GM23338 (cell line): ENCODE measurements at regions not wholly inside any gene's neighbourhood (a gene's known extent, or its start where the extent isn't known, plus 50 kb on each side); places are given as distances from the start of the nearest gene placed in this dataset.

ENCODE experiments used
- ATAC-seq: fragments of 200-7000 bp; cut with Tn5 transposase; 3 replicates; pipeline ENCODE4 v1.9.1; 2020
- DNase-seq: peaks from one replicate; pipeline ENCODE4 v3.0.0-alpha.2; 2015; ENCODE audit warnings: low spot score
- H2AFZ ChIP-seq: fragments of 200-600 bp; sonication (generic); 2 replicates; pipeline ENCODE4 v1.8.0; 2016; ENCODE audit warnings: antibody characterized with exemption, mild to moderate bottlenecking, moderate library complexity
- H3F3A ChIP-seq: fragments of 200-600 bp; sonication (generic); replicated peaks from 2 replicates; pipeline ENCODE4 v1.8.0; 2017; ENCODE audit warnings: antibody characterized with exemption, mixed run types, low read depth
- H3K27ac ChIP-seq: fragments of 200-600 bp; sonication (generic); 2 replicates; pipeline ENCODE4 v1.6.1; 2016; ENCODE audit warnings: low read depth
- H3K27me3 ChIP-seq: fragments of 200-600 bp; sonication (generic); 2 replicates; pipeline ENCODE4 v1.8.0; 2016; ENCODE audit warnings: mild to moderate bottlenecking, mixed run types, moderate library complexity; ENCODE audit not compliant: insufficient read depth
- H3K36me3 ChIP-seq: fragments of 200-600 bp; sonication (generic); 2 replicates; pipeline ENCODE4 v1.8.0; 2016; ENCODE audit warnings: mild to moderate bottlenecking; ENCODE audit not compliant: insufficient read depth
- H3K4me1 ChIP-seq: fragments of 200-600 bp; sonication (generic); 2 replicates; pipeline ENCODE4 v1.8.0; 2016; ENCODE audit warnings: mild to moderate bottlenecking, moderate library complexity; ENCODE audit not compliant: insufficient read depth
- H3K4me2 ChIP-seq: fragments of 200-600 bp; sonication (generic); 2 replicates; pipeline ENCODE4 v1.7.1; 2017; ENCODE audit warnings: mixed run types
- H3K4me3 ChIP-seq: fragments of 200-600 bp; sonication (generic); 2 replicates; pipeline ENCODE4 v1.6.1; 2016; ENCODE audit warnings: mixed run types
- H3K79me2 ChIP-seq: fragments of 200-600 bp; sonication (generic); replicated peaks from 2 replicates; pipeline ENCODE4 v1.8.0; 2017; ENCODE audit warnings: mild to moderate bottlenecking; ENCODE audit not compliant: insufficient read depth
- H3K9me2 ChIP-seq: fragments of 200-600 bp; sonication (generic); 2 replicates; pipeline ENCODE4 v1.8.0; 2017; ENCODE audit not compliant: insufficient read depth
- H4K20me1 ChIP-seq: fragments of 200-600 bp; sonication (generic); replicated peaks from 2 replicates; pipeline ENCODE4 v1.8.0; 2017; ENCODE audit warnings: mild to moderate bottlenecking; ENCODE audit not compliant: insufficient read depth
- H3K27ac Mint-ChIP-seq: 2 replicates; pipeline ENCODE4 v1.8.0; 2020; ENCODE audit warnings: inconsistent platforms, mild to moderate bottlenecking, moderate library complexity, mixed read lengths
- H3K27me3 Mint-ChIP-seq: 3 replicates; pipeline ENCODE4 v1.8.0; 2022; ENCODE audit warnings: low read depth, mild to moderate bottlenecking, moderate library complexity, mixed read lengths, inconsistent platforms; ENCODE audit not compliant: insufficient read depth, poor library complexity
- H3K36me3 Mint-ChIP-seq: 3 replicates; pipeline ENCODE4 v1.8.0; 2021; ENCODE audit warnings: low read depth, mild to moderate bottlenecking, inconsistent platforms, moderate library complexity, mixed read lengths
- H3K4me1 Mint-ChIP-seq: 3 replicates; pipeline ENCODE4 v1.8.0; 2020; ENCODE audit warnings: mild to moderate bottlenecking, inconsistent platforms, mixed read lengths
- H3K4me3 Mint-ChIP-seq: 3 replicates; pipeline ENCODE4 v1.8.0; 2021; ENCODE audit warnings: moderate library complexity, mild to moderate bottlenecking, inconsistent platforms, mixed read lengths
- H3K9me3 Mint-ChIP-seq: 3 replicates; pipeline ENCODE4 v1.8.0; 2020; ENCODE audit warnings: moderate library complexity, mild to moderate bottlenecking, inconsistent platforms, mixed read lengths
- CTCF ChIP-seq, 2 experiments: fragments of 200-600 bp in 1 of 2; sonication (generic) in 1 of 2; conservative IDR thresholded peaks; 2 replicates each; pipeline versions ENCODE4 v1.5.1 to v1.6.1; 2016 to 2017; ENCODE audit warnings: antibody characterized with exemption in 2 of 2, low read depth in 2 of 2, mild to moderate bottlenecking in 2 of 2, moderate library complexity in 1 of 2
- EZH2 ChIP-seq: fragments of 200-600 bp; sonication (generic); IDR thresholded peaks from one replicate; pipeline ENCODE4 v1.8.0; 2017; ENCODE audit warnings: antibody characterized with exemption, mild to moderate bottlenecking, low read depth; ENCODE audit not compliant: unreplicated experiment
- EZH2phosphoT487 ChIP-seq: fragments of 200-600 bp; sonication (generic); IDR thresholded peaks from one replicate; pipeline ENCODE4 v1.8.1; 2018; ENCODE audit warnings: antibody characterized with exemption; ENCODE audit not compliant: unreplicated experiment
- JUNB ChIP-seq: IDR thresholded peaks from one replicate; pipeline ENCODE4 v1.6.1; 2016; ENCODE audit warnings: antibody characterized with exemption; ENCODE audit not compliant: unreplicated experiment
- STAT1 ChIP-seq: IDR thresholded peaks from one replicate; pipeline ENCODE4 v1.6.1; 2016; ENCODE audit warnings: antibody characterized with exemption; ENCODE audit not compliant: unreplicated experiment
- ZNF114 ChIP-seq: fragments of 250-450 bp; sonication (Bioruptor Pico); IDR thresholded peaks from 2 replicates; pipeline ENCODE4 v1.5.0; 2020; ENCODE audit warnings: mild to moderate bottlenecking, moderate library complexity
- TF ChIP-seq, protein P1 (sequence below): fragments of 250-450 bp; sonication (Bioruptor Pico); IDR thresholded peaks from 2 replicates; pipeline ENCODE4 v1.5.0; 2020; ENCODE audit warnings: mild to moderate bottlenecking, moderate library complexity
- TF ChIP-seq, protein P2 (sequence below): IDR thresholded peaks from 2 replicates; pipeline ENCODE4 v1.6.1; 2016; ENCODE audit warnings: antibody characterized with exemption
- TF ChIP-seq, protein P3 (sequence below): IDR thresholded peaks from one replicate; pipeline ENCODE4 v1.6.1; 2018; ENCODE audit warnings: antibody characterized with exemption; ENCODE audit not compliant: unreplicated experiment

- H3K36me3 ChIP-seq, result no peaks in the 10 kb centered on the region
- H4K20me1 ChIP-seq, result no peaks in the 10 kb centered on the region
- TF ChIP-seq CTCF (conservative IDR thresholded peaks at IDR 0.05; ENCODE audit: low read depth in 2 of 2) (no peak), ZNF114 (no peak), EZH2 (no peak), JUNB (no peak), EZH2phosphoT487 (no peak), STAT1 (no peak)
- TF ChIP-seq, protein P1, sequence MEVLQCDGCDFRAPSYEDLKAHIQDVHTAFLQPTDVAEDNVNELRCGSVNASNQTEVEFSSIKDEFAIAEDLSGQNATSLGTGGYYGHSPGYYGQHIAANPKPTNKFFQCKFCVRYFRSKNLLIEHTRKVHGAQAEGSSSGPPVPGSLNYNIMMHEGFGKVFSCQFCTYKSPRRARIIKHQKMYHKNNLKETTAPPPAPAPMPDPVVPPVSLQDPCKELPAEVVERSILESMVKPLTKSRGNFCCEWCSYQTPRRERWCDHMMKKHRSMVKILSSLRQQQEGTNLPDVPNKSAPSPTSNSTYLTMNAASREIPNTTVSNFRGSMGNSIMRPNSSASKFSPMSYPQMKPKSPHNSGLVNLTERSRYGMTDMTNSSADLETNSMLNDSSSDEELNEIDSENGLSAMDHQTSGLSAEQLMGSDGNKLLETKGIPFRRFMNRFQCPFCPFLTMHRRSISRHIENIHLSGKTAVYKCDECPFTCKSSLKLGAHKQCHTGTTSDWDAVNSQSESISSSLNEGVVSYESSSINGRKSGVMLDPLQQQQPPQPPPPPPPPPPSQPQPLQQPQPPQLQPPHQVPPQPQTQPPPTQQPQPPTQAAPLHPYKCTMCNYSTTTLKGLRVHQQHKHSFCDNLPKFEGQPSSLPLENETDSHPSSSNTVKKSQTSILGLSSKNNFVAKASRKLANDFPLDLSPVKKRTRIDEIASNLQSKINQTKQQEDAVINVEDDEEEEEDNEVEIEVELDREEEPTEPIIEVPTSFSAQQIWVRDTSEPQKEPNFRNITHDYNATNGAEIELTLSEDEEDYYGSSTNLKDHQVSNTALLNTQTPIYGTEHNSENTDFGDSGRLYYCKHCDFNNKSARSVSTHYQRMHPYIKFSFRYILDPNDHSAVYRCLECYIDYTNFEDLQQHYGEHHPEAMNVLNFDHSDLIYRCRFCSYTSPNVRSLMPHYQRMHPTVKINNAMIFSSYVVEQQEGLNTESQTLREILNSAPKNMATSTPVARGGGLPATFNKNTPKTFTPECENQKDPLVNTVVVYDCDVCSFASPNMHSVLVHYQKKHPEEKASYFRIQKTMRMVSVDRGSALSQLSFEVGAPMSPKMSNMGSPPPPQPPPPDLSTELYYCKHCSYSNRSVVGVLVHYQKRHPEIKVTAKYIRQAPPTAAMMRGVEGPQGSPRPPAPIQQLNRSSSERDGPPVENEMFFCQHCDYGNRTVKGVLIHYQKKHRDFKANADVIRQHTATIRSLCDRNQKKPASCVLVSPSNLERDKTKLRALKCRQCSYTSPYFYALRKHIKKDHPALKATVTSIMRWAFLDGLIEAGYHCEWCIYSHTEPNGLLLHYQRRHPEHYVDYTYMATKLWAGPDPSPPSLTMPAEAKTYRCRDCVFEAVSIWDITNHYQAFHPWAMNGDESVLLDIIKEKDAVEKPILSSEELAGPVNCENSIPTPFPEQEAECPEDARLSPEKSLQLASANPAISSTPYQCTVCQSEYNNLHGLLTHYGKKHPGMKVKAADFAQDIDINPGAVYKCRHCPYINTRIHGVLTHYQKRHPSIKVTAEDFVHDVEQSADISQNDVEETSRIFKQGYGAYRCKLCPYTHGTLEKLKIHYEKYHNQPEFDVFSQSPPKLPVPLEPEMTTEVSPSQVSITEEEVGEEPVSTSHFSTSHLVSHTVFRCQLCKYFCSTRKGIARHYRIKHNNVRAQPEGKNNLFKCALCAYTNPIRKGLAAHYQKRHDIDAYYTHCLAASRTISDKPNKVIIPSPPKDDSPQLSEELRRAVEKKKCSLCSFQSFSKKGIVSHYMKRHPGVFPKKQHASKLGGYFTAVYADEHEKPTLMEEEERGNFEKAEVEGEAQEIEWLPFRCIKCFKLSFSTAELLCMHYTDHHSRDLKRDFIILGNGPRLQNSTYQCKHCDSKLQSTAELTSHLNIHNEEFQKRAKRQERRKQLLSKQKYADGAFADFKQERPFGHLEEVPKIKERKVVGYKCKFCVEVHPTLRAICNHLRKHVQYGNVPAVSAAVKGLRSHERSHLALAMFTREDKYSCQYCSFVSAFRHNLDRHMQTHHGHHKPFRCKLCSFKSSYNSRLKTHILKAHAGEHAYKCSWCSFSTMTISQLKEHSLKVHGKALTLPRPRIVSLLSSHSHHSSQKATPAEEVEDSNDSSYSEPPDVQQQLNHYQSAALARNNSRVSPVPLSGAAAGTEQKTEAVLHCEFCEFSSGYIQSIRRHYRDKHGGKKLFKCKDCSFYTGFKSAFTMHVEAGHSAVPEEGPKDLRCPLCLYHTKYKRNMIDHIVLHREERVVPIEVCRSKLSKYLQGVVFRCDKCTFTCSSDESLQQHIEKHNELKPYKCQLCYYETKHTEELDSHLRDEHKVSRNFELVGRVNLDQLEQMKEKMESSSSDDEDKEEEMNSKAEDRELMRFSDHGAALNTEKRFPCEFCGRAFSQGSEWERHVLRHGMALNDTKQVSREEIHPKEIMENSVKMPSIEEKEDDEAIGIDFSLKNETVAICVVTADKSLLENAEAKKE (CRISPR knock-in tag), result no peak
- TF ChIP-seq, protein P2, sequence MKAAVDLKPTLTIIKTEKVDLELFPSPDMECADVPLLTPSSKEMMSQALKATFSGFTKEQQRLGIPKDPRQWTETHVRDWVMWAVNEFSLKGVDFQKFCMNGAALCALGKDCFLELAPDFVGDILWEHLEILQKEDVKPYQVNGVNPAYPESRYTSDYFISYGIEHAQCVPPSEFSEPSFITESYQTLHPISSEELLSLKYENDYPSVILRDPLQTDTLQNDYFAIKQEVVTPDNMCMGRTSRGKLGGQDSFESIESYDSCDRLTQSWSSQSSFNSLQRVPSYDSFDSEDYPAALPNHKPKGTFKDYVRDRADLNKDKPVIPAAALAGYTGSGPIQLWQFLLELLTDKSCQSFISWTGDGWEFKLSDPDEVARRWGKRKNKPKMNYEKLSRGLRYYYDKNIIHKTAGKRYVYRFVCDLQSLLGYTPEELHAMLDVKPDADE, result no peak
- TF ChIP-seq, protein P3, sequence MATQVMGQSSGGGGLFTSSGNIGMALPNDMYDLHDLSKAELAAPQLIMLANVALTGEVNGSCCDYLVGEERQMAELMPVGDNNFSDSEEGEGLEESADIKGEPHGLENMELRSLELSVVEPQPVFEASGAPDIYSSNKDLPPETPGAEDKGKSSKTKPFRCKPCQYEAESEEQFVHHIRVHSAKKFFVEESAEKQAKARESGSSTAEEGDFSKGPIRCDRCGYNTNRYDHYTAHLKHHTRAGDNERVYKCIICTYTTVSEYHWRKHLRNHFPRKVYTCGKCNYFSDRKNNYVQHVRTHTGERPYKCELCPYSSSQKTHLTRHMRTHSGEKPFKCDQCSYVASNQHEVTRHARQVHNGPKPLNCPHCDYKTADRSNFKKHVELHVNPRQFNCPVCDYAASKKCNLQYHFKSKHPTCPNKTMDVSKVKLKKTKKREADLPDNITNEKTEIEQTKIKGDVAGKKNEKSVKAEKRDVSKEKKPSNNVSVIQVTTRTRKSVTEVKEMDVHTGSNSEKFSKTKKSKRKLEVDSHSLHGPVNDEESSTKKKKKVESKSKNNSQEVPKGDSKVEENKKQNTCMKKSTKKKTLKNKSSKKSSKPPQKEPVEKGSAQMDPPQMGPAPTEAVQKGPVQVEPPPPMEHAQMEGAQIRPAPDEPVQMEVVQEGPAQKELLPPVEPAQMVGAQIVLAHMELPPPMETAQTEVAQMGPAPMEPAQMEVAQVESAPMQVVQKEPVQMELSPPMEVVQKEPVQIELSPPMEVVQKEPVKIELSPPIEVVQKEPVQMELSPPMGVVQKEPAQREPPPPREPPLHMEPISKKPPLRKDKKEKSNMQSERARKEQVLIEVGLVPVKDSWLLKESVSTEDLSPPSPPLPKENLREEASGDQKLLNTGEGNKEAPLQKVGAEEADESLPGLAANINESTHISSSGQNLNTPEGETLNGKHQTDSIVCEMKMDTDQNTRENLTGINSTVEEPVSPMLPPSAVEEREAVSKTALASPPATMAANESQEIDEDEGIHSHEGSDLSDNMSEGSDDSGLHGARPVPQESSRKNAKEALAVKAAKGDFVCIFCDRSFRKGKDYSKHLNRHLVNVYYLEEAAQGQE, result no peak
- H3K27me3 ChIP-seq, result peaks cover 10% of the 10 kb centered on the region; the same call in 1 of the 2 replicates
- no peaks in the 10 kb centered on the region for H3K36me3 Mint-ChIP-seq
- ATAC-seq, result no peak
- no peaks in the 10 kb centered on the region for H3K79me2 ChIP-seq
- no peak overlapping the region for H3K27ac Mint-ChIP-seq
- no peak for DNase-seq
- H3K4me3 ChIP-seq, result no peak overlapping the region
- H2AFZ ChIP-seq, result no peak overlapping the region
- no peaks in the 10 kb centered on the region for H3K9me3 Mint-ChIP-seq
- H3K27ac ChIP-seq, result no peak overlapping the region
- no peaks in the 10 kb centered on the region for H3K9me2 ChIP-seq
- H3K4me2 ChIP-seq, result no peak overlapping the region
- peaks cover 11% of the 10 kb centered on the region for H3K27me3 Mint-ChIP-seq
- H3K4me3 Mint-ChIP-seq, result no peak overlapping the region
- H3F3A ChIP-seq, result no peaks in the 10 kb centered on the region
- H3K4me1 Mint-ChIP-seq, result peaks cover 7% of the 10 kb centered on the region; the same call in 2 of the 3 replicates
- H3K4me1 ChIP-seq, result no peaks in the 10 kb centered on the region; the same call in 1 of the 2 replicates
Measured at GRCh38 chr1:204809488-204809887, 61.2 kb upstream of the NFASC start.
